Spleen (tissue), 7 donors: ENCODE measurements at regions not wholly inside any gene's neighbourhood (a gene's known extent, or its start where the extent isn't known, plus 50 kb on each side); places are given as distances from the start of the nearest gene placed in this dataset.

ENCODE experiments used
- POLR2AphosphoS5 ChIP-seq, 3 donors: sonication (generic); formaldehyde crosslinking; IDR thresholded peaks; one replicate each; pipeline ENCODE4 v1.5.1; 2017; ENCODE audit warnings: antibody characterized with exemption in 3 of 3
- TF ChIP-seq, protein P1 (sequence below), 11 experiments: fragments of 200-600 bp in 7 of 11; fragments of 450-650 bp in 4 of 11; sonication (generic) in 4 of 11; IDR thresholded peaks in 8 of 11; conservative IDR thresholded peaks in 3 of 11; 1 replicate in 7 of 11; 2 replicates in 4 of 11; pipeline versions ENCODE4 v1.4.0 to v1.8.0; 2016 to 2021; ENCODE audit warnings: antibody characterized with exemption in 11 of 11, inconsistent platforms in 4 of 11, mild to moderate bottlenecking in 1 of 11
- donor health status: DM: no; HTN: no; CAD: no; lungs with moderate emphysema.
- donor health status: DM: no; HTN: no; CAD: no.
- donor health status: DM: no; HTN: no; CAD: no.

DNA sequence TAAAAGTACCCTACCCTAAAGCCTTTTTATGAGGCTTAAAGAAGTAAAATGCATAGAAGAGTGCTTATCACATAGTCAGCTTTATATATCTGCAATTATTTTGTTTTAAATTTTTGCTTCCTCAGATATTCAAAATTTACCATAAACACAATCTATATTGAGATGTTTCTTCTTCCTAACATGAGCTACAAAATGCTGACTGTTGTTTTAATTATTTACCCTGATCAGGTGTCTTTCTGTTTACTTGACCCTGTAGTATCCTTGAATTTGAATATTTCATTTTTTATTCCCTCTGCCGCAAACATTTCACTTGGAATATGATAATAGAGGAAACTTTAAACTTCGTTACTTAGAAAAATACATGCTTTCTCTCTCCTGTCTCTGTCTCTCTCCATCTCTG is 147.9 kb downstream of the TMX3 start:
- TF ChIP-seq, protein P1, sequence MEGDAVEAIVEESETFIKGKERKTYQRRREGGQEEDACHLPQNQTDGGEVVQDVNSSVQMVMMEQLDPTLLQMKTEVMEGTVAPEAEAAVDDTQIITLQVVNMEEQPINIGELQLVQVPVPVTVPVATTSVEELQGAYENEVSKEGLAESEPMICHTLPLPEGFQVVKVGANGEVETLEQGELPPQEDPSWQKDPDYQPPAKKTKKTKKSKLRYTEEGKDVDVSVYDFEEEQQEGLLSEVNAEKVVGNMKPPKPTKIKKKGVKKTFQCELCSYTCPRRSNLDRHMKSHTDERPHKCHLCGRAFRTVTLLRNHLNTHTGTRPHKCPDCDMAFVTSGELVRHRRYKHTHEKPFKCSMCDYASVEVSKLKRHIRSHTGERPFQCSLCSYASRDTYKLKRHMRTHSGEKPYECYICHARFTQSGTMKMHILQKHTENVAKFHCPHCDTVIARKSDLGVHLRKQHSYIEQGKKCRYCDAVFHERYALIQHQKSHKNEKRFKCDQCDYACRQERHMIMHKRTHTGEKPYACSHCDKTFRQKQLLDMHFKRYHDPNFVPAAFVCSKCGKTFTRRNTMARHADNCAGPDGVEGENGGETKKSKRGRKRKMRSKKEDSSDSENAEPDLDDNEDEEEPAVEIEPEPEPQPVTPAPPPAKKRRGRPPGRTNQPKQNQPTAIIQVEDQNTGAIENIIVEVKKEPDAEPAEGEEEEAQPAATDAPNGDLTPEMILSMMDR (IDR thresholded peaks at IDR 0.05 in 8 of 11, conservative IDR thresholded peaks at IDR 0.05 in 3 of 11): no peak
- TF ChIP-seq POLR2AphosphoS5 (IDR thresholded peaks at IDR 0.05): no peak
